Stimulated activated naive CD4-positive, alpha-beta T cell (primary cell): ENCODE measurements at regions not wholly inside any gene's neighbourhood (a gene's known extent, or its start where the extent isn't known, plus 50 kb on each side); places are given as distances from the start of the nearest gene placed in this dataset.
A peak's percentile ranks its signal among the peaks of the same experiment; 100 is the strongest.

Experiments
- DNase-seq, 6 experiments: peaks; one replicate each; lab custom pipeline; 2025; lab: John Stamatoyannopoulos, UW

DNA sequence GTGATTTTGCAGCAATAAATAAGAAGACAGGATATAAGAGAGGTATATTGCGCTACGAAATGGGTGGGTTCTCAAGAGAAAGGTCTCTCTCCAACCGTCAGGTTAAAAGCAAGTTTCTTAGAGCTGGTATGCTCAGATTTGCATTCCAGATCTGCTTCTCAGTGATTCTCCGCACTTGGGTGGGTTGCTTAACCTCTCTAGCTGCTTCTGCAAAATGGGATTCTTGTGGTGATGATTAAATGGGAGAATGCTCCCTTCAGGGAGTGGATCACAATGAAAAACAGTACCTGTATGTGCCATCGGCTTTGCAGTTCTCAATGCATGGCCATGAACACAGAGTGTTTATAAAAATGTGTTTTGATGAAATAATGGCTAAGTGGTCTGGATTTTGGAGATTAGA, 477.7 kb downstream of the TNS1 start:
- no peak for DNase-seq

GRCh38 chr2:217523286-217523685, 479.5 kb downstream of the TNS1 start:
- no peak for DNase-seq

DNA sequence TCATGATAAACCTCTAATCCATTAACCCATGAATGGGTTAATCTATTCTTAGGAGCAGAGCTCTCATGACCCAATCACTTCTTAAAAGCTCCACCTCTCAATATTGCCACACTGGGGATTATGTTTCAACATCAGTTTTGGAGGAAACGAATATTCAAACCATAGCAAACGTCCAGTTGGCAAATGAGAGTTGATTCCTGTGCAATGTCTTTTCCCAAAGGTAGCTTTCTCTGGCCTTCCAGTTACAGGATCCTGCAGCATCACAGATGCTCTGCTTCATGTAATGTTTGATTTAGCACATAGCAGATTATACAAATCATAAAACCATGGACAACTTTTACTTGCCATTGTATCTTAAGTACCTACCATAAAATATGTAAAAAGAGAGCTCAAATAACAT, 481.0 kb downstream of the TNS1 start:
- no peak for DNase-seq

GRCh38 chr2:217520356-217521010, 482.3 kb downstream of the TNS1 start:
- DNase-seq, result no peak

DNA sequence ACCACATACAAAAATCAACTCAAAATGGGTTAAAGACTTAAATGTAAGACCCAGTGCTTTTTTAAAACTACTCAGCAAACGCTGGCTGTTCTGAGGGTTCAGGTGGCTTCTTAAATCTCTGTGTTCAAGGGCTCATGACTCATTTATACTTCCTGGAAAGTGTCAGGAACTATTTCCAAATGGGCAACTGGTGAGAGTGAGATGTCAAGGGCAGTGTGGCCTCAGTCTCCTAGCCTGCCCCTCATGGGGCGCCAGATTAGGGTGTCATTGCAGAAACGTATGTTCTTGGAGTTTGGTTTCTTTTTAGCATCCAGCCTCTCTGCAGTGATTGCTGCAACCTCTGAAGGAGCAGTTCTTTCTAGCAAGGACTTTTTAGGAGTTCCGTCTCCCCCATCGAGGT, 485.4 kb downstream of the TNS1 start:
- no peak for DNase-seq

DNA sequence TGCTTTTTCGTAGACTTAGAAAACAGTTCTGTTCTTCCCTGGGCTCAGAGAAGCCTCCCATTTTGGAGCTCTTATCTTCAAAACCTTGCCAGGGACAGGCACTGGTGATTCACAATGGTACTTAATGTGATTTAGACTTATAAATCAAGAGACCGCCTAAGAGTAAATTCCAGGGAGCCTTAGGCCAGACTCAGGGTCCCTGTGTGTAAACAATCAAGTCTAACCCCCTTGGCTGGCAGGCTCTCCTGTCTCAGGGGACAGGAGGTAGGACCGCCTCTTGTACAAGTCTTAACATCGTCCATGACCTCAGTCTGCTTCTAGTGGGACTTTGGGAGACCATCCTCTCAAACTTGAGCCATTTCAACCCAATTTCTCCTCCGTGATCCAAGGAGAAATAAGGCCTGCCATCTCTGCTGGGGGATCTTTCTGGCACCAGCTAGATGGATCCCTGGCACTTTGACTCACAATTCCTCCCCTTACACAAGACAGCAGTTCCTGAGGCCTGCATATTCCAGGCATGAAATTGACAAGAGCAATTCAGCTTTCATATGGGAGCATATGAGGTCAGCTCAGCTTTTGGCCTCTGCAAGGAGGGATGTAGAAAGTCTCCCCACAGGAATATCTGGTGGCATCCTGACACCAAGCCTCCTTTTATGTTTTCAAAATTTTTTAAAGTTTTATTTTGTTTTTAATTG, 487.0 kb downstream of the TNS1 start:
- DNase-seq, result no peak

DNA sequence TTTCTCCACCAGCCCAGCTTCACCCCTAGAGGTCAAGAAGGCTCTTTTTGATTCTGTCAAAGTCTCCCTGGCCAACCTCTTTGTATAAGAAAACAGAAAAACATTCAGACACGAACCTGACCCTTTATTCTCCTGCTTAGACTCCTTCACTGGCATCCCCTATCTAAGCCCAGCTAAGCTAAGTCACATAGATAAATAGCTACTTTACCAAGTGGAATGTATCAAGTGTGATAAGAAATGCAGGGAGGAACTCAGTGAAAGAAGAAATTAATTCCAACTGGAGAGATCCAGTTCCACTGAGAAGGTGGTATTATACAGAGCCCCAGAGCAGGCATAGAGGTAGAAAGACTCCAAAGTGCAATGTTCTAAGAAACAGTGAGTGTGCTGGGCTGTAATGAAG, 489.5 kb downstream of the TNS1 start:
- DNase-seq, result no peak

GRCh38 chr2:217512728-217513127, 490.1 kb downstream of the TNS1 start:
- DNase-seq, result no peak

GRCh38 chr2:217512259-217512658, 490.5 kb downstream of the TNS1 start:
- DNase-seq, result no peak

DNA sequence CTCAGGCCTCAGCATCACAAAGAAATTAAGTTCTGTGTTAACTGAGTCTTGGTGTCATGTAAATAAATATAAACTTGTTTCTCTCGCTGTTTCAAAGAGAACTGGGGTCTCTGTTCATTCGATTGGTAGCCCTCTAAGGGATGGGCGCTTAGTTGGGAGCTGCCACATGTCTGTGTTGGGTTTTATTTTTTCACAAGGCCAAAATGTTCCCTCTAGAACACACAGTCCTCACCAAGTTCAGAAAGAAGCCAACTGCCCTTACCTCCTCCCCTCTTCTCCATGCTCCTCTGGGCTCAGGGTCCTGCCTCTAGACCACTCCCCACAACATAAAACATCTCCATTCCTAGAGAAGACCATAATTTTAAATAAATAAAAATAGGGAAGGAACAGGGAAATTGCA, 490.9 kb downstream of the TNS1 start:
- DNase-seq, result no peak

GRCh38 chr2:217510771-217511291, 492.0 kb downstream of the TNS1 start:
- peak in 4 of 6 experiments; percentile 4 to 51 (median 30) for DNase-seq

DNA sequence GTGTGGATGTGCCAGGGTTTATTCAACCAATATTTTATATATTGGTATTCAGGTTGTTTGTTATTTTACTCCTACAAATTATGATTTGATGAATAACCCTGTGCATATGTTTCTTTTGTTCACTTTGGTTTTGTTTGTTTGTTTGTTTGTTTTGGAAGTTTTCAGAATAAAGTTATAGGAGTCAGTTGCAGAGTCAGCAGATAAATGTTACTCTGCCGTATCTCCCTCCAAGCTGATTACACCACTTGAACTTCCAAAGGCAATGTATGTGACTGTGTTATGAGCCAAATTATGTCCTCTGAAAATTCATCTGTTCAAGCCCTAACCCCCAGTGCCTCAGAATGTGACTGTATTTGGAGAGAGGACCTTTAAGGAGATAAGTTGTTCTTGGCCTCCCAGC, 497.5 kb downstream of the TNS1 start:
- DNase-seq, result no peak

DNA sequence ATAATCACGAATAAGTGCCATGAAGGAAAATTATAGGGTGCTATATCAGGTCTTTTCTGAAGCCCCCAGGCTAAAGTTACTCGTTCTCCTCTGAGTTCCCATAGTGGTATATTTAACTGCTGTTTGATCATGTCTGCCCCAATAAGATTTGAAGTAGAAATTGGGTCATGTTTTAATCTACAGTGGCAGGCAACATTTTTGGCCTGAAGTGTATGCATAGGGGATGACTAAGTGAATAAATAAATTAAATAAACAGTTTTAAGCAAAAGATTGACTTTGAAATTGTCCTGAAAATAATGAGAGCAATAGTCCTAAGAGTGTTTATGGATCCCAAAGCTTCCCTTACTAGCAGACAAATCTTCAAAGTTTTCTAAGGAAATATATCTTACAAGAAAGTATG, 500.9 kb downstream of the TNS1 start:
- DNase-seq, result no peak

DNA sequence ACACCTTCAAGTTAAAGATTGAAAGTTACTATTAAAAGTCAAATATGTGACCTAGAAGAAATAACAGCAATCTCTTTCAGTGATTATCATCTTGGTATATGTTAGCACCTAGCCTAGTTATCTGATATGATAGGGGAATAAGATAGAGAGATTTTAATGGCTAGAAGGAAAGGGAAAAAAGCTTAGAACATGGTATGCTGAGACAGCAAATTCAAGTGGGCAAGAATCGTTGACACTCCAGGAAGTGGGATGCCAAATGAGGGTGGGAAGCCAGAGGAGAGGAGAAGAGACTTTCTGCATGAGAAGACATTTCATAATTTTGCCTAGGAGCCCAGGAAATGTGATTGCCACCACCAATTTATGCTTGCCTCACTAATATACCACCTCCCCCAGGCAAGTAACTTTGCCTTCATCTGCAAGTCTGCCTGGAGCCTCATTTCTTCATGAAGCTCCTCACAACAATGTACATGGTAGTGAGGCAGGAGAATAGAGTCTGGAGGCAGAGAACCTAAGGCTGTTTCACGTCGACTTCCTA, 504.9 kb downstream of the TNS1 start:
- DNase-seq, result no peak

GRCh38 chr2:217494557-217494956, 508.2 kb downstream of the TNS1 start:
- DNase-seq, result no peak

DNA sequence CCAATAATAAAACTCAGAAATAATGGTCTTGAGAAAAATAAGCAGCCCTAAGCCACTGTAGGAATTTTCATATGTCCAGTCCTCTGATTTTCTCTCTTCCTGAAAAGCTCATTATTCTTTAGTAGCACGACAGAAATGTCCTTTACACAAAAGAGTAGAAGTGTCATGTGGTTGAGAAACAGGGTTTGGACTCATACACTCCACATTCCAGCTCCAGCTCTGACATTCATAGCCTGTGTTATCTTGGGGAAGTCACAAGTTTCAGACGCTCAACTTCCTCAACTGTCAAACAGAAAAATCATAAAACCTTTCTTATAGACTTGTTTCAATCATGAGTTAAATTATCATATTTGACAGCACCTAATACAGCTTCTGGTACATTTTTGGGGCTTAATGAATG, 511.5 kb downstream of the TNS1 start:
- DNase-seq, result no peak

DNA sequence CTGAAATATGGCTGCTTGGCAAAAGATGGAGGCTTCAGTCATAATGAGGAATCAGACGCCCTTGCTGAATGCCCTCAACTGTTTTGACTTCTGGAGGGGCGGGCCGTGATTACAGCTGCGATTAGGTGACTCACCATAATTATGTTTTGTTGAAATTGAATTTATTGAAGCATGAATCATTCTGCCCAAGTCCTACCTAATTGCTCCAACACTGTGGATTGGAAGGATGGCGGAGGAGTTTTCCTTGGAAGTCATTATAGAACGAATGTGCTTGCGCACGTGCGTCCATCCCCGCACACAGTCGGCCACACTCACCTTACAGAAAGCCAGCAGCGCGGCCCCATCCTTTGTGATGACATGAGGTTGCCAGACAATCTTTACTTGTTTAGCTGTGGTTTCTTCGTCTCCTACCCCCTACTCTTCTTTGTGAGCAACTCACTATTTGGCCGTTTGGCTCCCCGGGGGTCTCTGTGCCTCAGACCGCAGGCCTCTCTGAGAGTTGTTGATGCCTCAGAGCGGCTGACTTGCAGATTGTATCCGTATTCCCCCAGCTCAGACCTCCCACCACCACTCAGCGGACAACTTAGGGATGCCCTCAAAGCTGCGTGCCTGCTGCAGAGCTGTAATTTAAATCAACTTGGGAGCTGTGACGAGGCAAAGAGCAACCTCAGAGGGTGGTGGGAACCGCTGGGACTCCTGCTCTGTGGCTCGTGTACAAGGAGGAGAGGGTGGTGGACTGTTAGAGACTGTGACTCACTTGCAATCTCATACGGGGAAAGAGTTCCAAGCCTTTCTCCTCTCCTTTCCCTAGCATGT, 513.4 kb downstream of the TNS1 start:
- DNase-seq, result no peak

- DNase-seq, result no peak
Observed at GRCh38 chr2:217484046-217484445, 518.7 kb downstream of the TNS1 start.

DNA sequence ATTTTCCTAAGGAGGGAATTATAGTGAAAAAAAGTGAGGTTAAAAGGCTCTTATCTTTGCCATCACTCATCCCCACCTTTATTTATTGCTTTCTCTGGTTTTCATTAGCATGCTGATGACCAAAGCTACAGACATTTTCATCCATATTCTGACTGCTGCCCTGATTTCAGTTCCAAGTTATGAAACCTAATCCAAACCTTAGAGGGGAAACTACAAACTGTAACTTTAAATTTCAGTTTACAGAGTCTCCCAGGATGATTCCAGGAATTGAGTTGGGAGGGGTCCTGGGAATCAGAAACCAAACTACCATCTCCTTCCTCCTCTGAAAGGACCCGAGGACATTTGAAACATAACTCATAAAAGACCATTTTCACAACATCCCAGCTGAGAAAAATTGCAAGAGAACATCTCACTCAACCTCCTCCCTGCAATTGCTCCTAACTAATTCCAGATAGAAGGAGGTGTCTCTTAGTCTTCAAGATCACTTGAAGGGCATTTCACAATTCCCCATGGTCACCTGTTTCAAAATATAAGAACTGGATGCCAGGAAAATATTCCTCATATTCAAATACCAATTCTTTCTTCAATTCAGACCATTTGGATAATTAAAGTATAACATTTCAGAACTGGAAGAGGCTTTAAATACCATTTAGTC, 520.6 kb downstream of the TNS1 start:
- no peak for DNase-seq

- no peak for DNase-seq
Observed at GRCh38 chr2:217481577-217481976, 521.2 kb downstream of the TNS1 start.

GRCh38 chr2:217479566-217479965, 523.2 kb downstream of the TNS1 start:
- no peak for DNase-seq

- no peak for DNase-seq
Observed at GRCh38 chr2:217478831-217479455, 523.9 kb downstream of the TNS1 start.
